Small intestine (tissue), 7 donors: ENCODE measurements at regions not wholly inside any gene's neighbourhood (a gene's known extent, or its start where the extent isn't known, plus 50 kb on each side); places are given as distances from the start of the nearest gene placed in this dataset.

Experiments used
- DNase-seq, 2 donors: peaks; one replicate each; pipeline versions ENCODE4 v3.0.0 to v3.0.0-alpha.2; 2013
- FAIRE-seq: peaks from 2 replicates; lab custom pipeline; 2012; peaks lifted over from hg19 to GRCh38; lab: Jason Lieb, UNC
- H3K27ac ChIP-seq, 3 donors: one replicate each; pipeline ENCODE4 v1.5.1; 2013; ENCODE audit warnings: low read length in 2 of 3, mild to moderate bottlenecking in 2 of 3, control low read depth in 1 of 3, inconsistent platforms in 1 of 3, low read depth in 1 of 3, moderate library complexity in 1 of 3
- H3K27me3 ChIP-seq, 3 donors: one replicate each; pipeline ENCODE4 v1.6.1; 2013; ENCODE audit warnings: low read length in 3 of 3, inconsistent platforms in 1 of 3; ENCODE audit not compliant: control insufficient read depth in 3 of 3, insufficient read depth in 3 of 3
- H3K36me3 ChIP-seq, 3 donors: one replicate each; pipeline ENCODE4 v1.6.1; 2013; ENCODE audit warnings: low read length in 3 of 3, inconsistent platforms in 1 of 3, low read depth in 1 of 3, mild to moderate bottlenecking in 1 of 3, moderate library complexity in 1 of 3; ENCODE audit not compliant: control insufficient read depth in 3 of 3, insufficient read depth in 2 of 3
- H3K4me1 ChIP-seq, 3 donors: one replicate each; pipeline ENCODE4 v1.6.1; 2013; ENCODE audit warnings: low read length in 2 of 3, inconsistent platforms in 1 of 3, low read depth in 1 of 3, mild to moderate bottlenecking in 1 of 3, moderate library complexity in 1 of 3; ENCODE audit not compliant: control insufficient read depth in 3 of 3, insufficient read depth in 2 of 3
- H3K4me3 ChIP-seq, 3 donors: one replicate each; pipeline ENCODE4 v1.5.1; 2013; ENCODE audit warnings: low read length in 3 of 3, control low read depth in 1 of 3, inconsistent platforms in 1 of 3, low read depth in 1 of 3, mild to moderate bottlenecking in 1 of 3, moderate library complexity in 1 of 3
- H3K9me3 ChIP-seq, 2 donors: one replicate each; pipeline ENCODE4 v1.6.1; 2013; ENCODE audit warnings: low read depth in 1 of 2, low read length in 1 of 2; ENCODE audit not compliant: control insufficient read depth in 2 of 2, insufficient read depth in 1 of 2
- WGBS, 3 donors: extraction: QIAGEN DNeasy Blood & Tissue Kit; methylation state at CpG; one replicate each; pipeline ENCODE4 v1.1.7; 2013; 5-methylcytosine and 5-hydroxymethylcytosine counted together
- donor health status: healthy with polysubstance abuse.
- donor health status: control.
- donor health status: control.
- donor health status: Bipolar disorder and iron deficiency.
- donor health status: healthy.

DNA sequence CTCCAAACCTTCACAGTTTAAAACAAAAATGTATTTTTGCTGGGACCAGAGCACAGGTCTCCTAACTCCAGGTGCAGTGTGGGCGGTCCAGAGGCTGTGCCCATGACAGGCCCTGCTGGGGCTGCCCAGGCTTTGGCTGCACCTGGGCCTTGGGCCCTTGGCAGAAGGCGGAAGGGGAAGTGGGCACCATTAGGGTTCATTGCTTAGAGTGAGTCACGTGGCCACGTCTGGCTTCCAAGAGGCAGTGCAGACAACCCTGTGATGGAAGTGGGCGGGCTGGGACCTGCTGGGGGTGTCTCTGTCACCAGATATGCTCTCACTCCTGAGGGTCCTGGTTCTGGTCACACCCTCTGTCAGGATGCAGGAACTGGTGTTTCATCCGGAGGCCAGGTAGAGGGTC lies 302.2 kb downstream of the QKI start:
- H3K9me3 ChIP-seq = no peaks in the 10 kb centered on the region
- WGBS, 3 donors = 76 to 80% (median 80%) methylated on average over 6 of the region's 6 CpGs
- no peak overlapping the region for H3K27ac ChIP-seq
- FAIRE-seq = no peak
- H3K4me1 ChIP-seq = no peaks in the 10 kb centered on the region
- no peaks in the 10 kb centered on the region for H3K36me3 ChIP-seq
- H3K4me3 ChIP-seq = no peak overlapping the region
- H3K27me3 ChIP-seq = no peaks in the 10 kb centered on the region
- DNase-seq = no peak

DNA sequence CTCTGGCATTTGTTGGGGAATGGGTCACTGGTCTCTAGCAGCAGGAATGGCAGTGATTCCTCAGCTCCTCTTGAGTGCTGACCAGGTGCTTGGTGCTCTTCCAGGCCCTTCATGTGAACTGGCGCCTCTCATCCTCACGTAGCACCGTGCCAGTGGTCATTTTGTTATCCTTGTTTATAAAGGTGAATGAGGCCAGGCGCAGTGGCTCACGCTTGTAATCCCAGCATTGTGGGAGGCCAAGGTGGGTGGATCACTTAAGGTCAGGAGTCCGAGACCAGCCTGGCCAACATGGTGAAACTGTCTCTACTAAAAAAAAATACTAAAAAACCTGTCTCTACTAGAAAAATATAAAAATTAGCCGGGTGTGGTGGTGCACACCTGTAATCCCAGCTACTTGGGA lies 301.3 kb downstream of the QKI start:
- H3K27ac ChIP-seq = no peak overlapping the region
- no peaks in the 10 kb centered on the region for H3K36me3 ChIP-seq
- 87 to 93% (median 87%) methylated on average over 7 of the region's 7 CpGs for WGBS, 3 donors
- H3K4me3 ChIP-seq = no peak overlapping the region
- DNase-seq (no peak), FAIRE-seq (no peak)
- H3K27me3 ChIP-seq = no peaks in the 10 kb centered on the region
- H3K4me1 ChIP-seq = no peaks in the 10 kb centered on the region
- H3K9me3 ChIP-seq = no peaks in the 10 kb centered on the region

DNA sequence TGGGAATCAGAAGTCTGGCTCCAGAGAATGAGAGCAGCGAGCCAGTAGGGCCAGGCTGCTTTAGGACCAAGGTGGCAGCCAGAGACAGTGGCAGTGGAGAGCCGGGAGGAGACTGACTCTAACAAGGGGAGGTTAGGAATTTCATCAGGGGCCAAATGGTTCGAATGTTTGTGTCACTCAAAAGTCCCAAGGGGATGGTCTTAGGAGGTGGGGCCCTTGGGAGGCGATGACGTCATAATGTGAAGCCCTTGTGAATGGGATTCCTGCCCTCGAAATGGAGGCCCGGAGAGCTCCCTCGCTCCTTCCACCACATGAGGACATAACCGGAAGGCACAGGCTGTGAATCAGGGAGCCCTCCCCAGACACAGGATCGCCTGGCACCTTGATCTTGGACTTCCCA lies 299.7 kb downstream of the QKI start:
- Histone ChIP-seq H3K9me3 (no peaks in the 10 kb centered on the region), H3K27ac (no peak overlapping the region), H3K4me3 (no peak overlapping the region), H3K27me3 (no peaks in the 10 kb centered on the region), H3K36me3 (no peaks in the 10 kb centered on the region), H3K4me1 (no peaks in the 10 kb centered on the region)
- DNase-seq (no peak), FAIRE-seq (no peak)
- 79 to 89% (median 86%) methylated on average over 10 of the region's 10 CpGs for WGBS, 3 donors

DNA sequence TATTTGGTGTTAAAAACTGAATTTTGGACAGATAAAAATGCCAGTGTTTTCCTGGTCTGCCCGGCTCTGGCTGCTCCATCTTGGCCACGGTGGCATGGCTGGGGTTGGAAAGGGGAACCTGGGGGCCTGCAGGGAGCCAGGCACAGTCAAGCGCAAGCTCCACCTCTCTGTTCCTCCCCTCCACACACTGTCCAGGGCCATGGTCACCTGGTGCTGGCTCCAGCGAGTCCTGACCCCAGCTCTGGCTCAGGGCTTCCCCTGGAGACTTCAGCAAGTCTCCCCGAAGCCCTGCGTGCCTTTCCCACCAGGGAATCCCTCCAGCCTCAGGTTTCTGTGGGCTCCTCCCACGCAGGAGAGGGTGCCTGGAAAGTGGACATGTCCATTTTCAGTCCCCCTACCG lies 298.5 kb downstream of the QKI start:
- no peak for DNase-seq
- H3K9me3 ChIP-seq = no peaks in the 10 kb centered on the region
- H3K4me3 ChIP-seq = no peak overlapping the region
- no peaks in the 10 kb centered on the region for H3K36me3 ChIP-seq
- no peak overlapping the region for H3K27ac ChIP-seq
- H3K4me1 ChIP-seq = no peaks in the 10 kb centered on the region
- H3K27me3 ChIP-seq = no peaks in the 10 kb centered on the region
- FAIRE-seq = no peak
- WGBS, 3 donors = 76 to 84% (median 83%) methylated on average over 7 to 8 of the region's 8 CpGs

DNA sequence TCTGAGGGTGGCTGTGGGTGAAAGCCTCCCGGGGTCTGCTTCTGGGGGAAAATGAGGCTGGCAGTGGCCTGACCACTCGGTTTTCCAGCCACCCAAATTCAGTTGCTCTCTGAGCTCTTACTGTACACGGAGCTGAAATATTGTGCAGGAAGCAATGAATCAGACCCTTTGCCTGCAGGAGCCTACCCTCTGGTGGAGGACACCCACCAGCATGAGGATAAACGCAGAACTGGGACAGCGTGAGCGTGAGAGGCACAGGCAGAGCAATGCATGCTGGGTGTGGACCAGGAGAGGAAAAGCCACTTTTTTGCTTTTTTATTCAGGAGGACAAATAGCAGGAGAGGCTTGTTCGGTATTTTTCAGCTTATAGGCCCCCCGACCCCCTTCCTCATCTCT lies 298.0 kb downstream of the QKI start:
- no peaks in the 10 kb centered on the region for H3K27me3 ChIP-seq
- H3K4me3 ChIP-seq = no peak overlapping the region
- DNase-seq (no peak), FAIRE-seq (no peak)
- no peaks in the 10 kb centered on the region for H3K36me3 ChIP-seq
- H3K4me1 ChIP-seq = no peaks in the 10 kb centered on the region
- 76 to 80% (median 78%) methylated on average over 8 of the region's 8 CpGs for WGBS, 3 donors
- no peak overlapping the region for H3K27ac ChIP-seq
- H3K9me3 ChIP-seq = no peaks in the 10 kb centered on the region

DNA sequence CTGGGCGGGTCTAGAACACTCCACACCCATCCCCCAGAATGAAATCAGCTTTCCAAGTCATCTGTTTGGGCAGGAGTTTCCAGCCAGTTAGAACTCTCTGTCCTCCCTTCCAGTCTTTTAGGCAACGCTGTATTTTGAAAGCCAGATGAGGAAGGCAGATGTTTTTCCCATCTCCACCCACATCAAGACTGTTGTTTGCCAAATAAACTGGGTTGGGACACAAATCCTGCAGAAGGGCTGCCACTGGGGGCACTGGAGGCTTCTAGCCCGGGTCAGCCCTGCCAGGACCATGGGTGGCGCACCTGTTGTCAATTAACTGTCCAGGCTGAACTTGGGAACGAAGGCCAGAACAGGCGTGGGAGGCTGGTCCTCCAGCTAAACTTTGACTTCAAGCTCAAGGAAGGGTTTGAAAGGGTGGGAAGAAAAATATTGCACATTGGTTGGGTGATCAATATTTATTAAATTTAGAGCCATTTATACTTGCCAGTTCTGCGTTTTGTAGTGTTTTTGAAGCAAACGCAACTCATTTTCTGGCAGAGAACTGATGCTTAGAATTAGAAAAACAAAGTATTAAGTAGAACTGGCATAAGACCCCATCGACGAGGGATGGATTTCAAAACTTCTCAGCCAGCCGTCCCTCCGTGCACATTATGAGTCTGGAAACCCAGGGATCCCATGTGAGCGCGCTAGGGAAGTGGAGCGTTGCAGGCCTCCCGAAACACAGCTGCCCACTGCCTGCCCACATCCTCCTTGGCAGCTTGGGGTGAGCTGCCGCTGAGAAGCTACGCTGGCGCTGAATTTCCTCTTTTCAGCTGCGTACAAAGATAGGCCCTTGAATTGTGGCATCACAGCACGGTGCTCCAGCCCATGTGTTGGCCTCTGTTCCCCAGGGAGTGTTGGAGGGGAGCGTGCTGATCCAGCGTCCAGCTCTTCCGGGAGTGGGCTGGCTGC lies 297.4 kb downstream of the QKI start:
- H3K27ac ChIP-seq = no peak overlapping the region
- FAIRE-seq = no peak
- no peak for DNase-seq
- H3K4me1 ChIP-seq = no peaks in the 10 kb centered on the region
- H3K4me3 ChIP-seq = no peak overlapping the region
- H3K9me3 ChIP-seq = no peaks in the 10 kb centered on the region
- H3K36me3 ChIP-seq = no peaks in the 10 kb centered on the region
- 59 to 76% (median 70%) methylated on average over 24 of the region's 24 CpGs for WGBS, 3 donors
- no peaks in the 10 kb centered on the region for H3K27me3 ChIP-seq

DNA sequence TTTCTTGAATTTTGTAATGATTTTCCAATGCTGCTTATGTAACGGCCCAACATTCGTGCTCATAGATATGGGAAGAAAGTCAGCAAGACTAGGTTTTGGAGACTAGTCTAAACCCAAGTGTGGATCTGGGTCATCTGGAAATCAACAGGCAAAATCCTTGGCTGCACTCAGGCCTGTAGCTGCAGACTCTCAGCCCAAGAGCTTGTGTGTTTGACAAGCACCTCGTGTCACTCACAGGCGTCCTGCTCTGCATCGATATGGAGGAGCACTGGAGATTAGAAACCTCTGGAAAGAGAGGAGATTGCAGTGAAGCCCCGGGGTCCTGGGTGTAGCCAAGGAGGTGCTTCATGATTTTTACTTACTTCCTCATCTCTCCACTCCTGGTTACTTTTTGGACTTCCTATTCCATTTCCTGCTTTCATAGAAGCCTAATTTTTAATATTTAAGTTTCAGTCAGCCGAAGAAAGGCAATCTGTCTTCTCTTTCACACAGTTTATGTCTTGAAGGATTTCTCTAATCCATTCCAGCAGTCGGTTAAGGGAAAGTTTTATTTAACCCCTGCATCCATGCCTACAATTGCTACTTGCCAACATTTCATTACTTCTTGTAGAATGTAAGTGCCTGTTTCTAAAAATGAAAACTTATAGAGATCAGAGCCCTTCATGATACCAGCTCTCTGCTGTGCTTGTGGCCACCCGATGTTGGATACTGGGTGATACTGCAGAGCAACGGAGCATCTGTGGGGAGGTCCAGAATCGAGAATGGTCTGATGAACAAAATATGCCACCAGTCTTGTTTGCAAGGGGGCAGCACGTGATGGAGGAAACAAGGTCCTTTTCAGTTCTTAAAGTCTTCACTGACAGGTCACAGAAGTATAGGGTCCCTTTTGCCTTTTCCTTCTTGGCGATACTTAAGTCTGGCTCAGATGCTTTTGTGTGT lies 296.3 kb downstream of the QKI start:
- WGBS, 3 donors = 57 to 66% (median 66%) methylated on average over 13 of the region's 13 CpGs
- no peaks in the 10 kb centered on the region for H3K9me3 ChIP-seq
- H3K27me3 ChIP-seq = no peaks in the 10 kb centered on the region
- no peak overlapping the region for H3K27ac ChIP-seq
- no peak overlapping the region for H3K4me3 ChIP-seq
- no peak for DNase-seq
- H3K36me3 ChIP-seq = no peaks in the 10 kb centered on the region
- no peaks in the 10 kb centered on the region for H3K4me1 ChIP-seq
- no peak for FAIRE-seq

DNA sequence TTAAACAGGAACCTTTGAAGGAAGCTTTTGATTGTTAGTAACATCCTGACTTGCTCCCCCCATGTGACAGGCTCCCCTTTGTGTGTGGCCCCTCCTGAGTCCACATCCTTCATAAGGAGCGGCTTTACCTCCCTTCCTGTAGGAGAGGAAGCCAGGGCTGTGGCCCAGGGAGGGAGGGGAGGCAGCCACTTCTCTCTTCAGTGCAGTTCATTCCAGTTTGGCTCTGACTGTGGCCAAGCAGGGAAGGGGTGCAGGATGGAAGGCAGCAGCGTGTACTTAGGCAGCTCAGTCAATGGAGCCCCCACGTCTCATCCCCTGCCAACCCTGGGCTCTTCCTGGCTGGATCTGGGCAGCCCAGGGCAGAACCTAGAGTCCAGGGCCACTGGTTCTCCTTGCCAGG lies 295.2 kb downstream of the QKI start:
- no peaks in the 10 kb centered on the region for H3K27me3 ChIP-seq
- no peak overlapping the region for H3K4me3 ChIP-seq
- no peaks in the 10 kb centered on the region for H3K9me3 ChIP-seq
- no peaks in the 10 kb centered on the region for H3K4me1 ChIP-seq
- no peak overlapping the region for H3K27ac ChIP-seq
- FAIRE-seq (no peak), DNase-seq (no peak)
- WGBS, 3 donors = 58 to 66% (median 63%) methylated on average over 3 of the region's 3 CpGs
- no peaks in the 10 kb centered on the region for H3K36me3 ChIP-seq
